ENCODE measurements at regions not wholly inside any gene's neighbourhood (a gene's known extent, or its start where the extent isn't known, plus 50 kb on each side); places are given as distances from the start of the nearest gene placed in this dataset.

GRCh38 chr4:141425124-141425523 is 204.4 kb downstream of the ZNF330 start:
- TF ChIP-seq POLR2A (IDR thresholded peaks at IDR 0.05; ENCODE audit: low read depth, low read length) (no peak), CTCF (IDR thresholded peaks at IDR 0.05; ENCODE audit: extremely low read depth in 1 of 2, insufficient read depth in 1 of 2, low read depth in 1 of 2, low read length in 2 of 2) (no peak), MAX (IDR thresholded peaks at IDR 0.05; ENCODE audit: insufficient read depth, insufficient read length) (no peak), EZH2 (IDR thresholded peaks at IDR 0.05; ENCODE audit: borderline replicate concordance, low read depth, low read length, severe bottlenecking) (no peak), POLR2AphosphoS5 (IDR thresholded peaks at IDR 0.05; ENCODE audit: insufficient read depth, low read depth, low read length) (no peak)
